GM19372 (cell line): ENCODE measurements at regions not wholly inside any gene's neighbourhood (a gene's known extent, or its start where the extent isn't known, plus 50 kb on each side); places are given as distances from the start of the nearest gene placed in this dataset.

Experiments used
- ATAC-seq: cut with Tn5 transposase; IDR thresholded peaks from one replicate; pipeline ENCODE4 v1.9.1; 2021; ENCODE audit warnings: mild to moderate bottlenecking, low read depth, moderate library complexity; ENCODE audit not compliant: unreplicated experiment

- no peak for ATAC-seq
These were observed 50.8 kb upstream of the KLHL13 start for GRCh38 chrX:118167361-118167760.

GRCh38 chrX:118171356-118171755, 54.7 kb upstream of the KLHL13 start:
- ATAC-seq, result no peak

GRCh38 chrX:118174516-118175098, 58.0 kb upstream of the KLHL13 start:
- ATAC-seq, result no peak

GRCh38 chrX:118177708-118178107, 61.1 kb upstream of the KLHL13 start:
- ATAC-seq, result no peak

DNA sequence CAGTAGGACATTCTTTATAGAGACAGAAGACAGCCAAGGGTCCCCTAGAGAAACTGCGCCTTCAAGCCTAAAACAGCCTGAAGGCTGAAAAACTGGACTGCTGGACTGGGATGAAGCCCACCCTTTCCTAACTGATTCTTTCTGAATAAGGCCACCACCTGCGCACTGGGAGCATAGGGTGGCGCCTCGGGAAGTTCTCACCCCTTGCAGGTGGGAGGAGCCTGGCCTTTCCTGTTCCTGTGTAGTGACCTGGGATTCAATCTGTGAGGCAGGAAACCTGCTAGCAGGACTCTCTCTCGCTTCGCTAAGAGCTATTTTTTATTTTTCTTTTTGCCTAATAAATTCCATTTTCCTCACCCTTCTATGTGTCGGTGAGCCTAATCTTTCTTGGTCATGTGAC, 61.8 kb upstream of the KLHL13 start:
- ATAC-seq, result no peak

- no peak for ATAC-seq
These were observed 62.6 kb upstream of the KLHL13 start for GRCh38 chrX:118179161-118179560.

GRCh38 chrX:118179718-118180117, 63.1 kb upstream of the KLHL13 start:
- no peak for ATAC-seq

- ATAC-seq, result no peak
These were observed 64.4 kb upstream of the KLHL13 start for GRCh38 chrX:118181030-118181429.

DNA sequence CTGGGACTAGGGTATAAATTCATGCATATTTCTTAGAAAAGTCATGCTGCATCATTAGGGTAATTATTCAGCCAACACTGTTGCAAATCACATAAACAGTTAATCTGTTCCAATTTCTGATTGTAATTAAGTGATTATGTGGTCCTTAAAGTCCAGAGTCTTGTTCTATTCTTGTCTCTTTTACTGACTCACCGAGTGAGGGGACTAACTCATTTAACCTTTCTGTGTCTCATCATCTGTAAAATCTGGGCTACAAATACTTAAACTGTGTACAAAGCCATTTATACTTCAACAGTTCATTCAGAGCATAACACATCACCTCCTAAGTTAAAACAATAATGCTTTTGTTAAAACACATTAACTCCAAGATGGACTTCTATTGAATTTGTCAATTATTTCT, 65.4 kb upstream of the KLHL13 start:
- ATAC-seq, result no peak

DNA sequence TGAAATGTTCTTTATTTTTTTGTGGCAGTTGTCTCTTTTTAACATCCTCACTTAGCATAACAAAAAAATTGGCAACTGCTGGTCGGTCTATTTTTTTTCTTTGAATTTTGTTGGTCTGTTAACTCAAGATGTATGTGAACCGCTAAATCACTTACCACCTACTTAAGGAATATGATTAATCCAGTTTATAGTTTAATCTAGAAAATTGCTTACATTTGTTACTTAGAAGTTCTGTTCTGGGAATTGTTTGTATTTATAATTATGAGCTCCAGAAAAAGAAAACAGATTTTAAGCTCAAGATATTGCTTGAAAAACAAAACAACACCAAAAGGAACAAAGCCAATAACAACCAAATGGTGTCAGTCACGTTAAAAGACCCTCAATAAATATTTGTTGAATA, 66.1 kb upstream of the KLHL13 start:
- ATAC-seq, result no peak

DNA sequence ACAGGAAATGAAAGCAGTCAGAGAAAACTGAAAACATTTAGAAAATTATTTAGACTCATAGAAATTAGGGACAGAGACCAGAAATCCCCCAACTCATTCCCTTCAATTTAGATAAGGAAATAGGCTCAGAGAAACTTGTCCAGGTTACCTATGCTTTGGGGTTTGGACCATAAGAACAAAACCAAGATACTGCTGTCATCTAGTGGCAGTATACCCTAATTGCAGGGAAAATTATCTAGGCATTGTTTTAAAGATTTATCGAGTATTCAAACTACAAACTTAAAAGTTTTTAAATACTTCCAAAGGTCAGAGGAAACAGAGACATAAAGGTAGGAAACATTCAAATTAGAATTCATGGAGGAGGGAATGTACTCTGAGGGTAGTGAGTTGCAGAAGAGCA, 67.0 kb upstream of the KLHL13 start:
- ATAC-seq, result no peak

- ATAC-seq, result no peak
These were observed 70.5 kb upstream of the KLHL13 start for GRCh38 chrX:118187100-118187499.

GRCh38 chrX:118189000-118189399, 72.4 kb upstream of the KLHL13 start:
- no peak for ATAC-seq

DNA sequence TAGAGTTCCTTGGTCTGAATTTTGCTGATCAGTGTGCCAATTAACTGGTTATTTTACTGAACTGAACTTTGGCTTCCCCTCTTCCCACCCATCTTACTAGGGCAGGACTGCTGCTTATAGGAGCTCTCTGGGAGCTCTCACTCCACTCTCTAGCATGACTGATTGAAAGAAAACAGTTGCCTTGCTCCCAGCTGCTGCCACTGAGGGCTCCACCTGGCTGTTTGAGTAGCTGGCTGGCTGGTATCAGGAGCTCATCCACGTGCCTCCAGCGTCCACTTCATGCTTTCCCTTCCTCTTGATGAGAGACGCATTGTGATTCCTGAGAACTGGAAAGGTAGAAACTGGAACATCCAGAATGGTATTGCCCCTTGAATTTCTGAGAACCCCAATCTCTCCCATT, 73.0 kb upstream of the KLHL13 start:
- ATAC-seq, result no peak

- no peak for ATAC-seq
These were observed 81.1 kb upstream of the KLHL13 start for GRCh38 chrX:118197730-118198129.

GRCh38 chrX:118198577-118198976, 82.0 kb upstream of the KLHL13 start:
- ATAC-seq, result no peak

DNA sequence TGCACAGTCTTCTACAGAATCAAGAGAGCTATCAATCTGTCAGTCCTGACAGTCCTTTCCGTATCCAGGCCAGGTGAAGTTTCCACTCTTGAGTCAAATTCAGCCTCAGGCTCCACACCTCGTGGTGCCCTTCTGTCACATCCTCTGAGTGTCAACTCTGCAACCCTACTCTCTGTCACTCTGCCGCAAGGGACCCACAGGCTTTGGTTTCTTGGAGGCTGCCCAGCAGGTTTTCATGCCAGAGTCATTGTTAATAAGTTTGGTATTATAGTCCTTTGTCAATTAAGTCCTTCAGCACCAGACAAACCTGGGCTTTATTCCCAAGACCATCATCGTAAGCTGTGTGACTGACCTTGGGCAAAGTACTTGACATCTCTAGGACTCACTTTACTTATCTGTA, 83.4 kb upstream of the KLHL13 start:
- no peak for ATAC-seq

DNA sequence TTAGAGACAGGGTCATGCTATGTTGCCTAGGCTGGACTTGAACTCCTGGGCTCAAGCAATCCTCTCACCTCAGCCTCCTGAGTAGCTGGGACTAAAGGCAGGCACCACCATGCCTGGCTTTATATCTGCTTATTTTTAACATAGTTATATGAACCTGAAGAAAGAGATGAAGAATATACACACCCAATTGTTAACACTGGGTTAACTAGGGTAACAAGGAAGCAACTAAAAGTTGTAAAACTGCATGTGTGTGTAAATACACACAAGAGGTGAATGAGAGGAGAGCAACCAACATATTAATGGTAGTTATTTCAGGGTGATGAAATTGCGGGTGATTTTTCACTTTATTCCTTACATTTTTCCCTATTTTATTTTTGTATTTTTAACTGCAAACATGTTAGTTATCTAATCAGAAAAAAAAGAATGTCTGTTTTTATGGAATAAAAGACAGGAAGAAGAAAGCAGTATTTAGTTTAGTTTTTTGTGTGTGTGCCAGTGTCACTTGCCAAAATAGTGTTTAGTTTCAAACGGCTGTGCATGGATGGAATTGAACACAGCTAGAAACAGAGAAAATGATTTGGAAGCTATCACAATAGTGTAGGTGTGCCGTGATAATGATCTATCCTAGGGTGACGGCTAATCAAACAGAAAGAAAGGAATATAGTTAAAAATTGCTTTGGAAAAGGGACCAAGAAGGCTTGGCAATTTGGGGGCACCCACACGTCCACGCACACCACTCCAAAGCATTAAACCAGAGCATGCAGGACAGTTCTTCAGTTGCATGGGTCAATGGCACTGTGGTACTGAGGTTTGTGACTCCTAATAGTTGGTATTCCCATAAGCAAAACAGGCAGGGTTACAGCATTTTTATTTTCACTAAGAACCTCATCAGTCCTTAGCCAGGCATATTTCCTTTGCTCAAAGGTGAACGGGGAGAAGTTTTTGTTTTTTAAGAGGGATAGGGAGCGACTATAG, 89.1 kb upstream of the KLHL13 start:
- no peak for ATAC-seq

DNA sequence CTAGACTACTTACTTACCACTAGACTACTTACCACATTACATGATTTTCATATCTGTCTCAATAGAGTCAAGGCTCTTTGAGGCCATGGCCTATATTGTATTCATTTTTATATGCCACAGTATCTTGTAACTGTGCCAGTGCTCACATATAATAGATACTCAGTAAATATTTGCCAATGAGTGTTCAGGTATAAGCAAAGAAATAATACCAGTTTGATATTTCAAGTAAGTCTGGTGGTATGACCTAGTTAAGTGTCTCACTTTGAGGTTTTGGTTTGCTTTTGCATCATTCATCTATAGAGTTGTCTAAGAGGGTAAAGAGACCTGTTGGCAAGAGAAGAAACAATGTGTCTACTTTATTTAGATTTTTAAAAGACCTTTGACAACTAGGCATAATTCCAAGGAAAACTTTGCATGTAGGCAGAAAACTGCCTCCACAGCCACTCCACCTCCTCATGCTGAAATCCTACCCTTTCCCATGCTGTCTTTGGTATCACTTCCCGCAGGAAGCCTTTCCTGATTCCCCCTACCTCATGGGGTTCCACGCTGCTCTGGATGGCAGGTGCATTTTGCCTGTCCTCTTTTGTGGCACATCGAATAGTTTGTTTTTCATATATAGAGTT, 91.3 kb upstream of the KLHL13 start:
- no peak for ATAC-seq

- no peak for ATAC-seq
These were observed 91.9 kb upstream of the KLHL13 start for GRCh38 chrX:118208481-118208880.
